Effector memory CD4-positive, alpha-beta T cell (primary cell): ENCODE measurements at regions not wholly inside any gene's neighbourhood (a gene's known extent, or its start where the extent isn't known, plus 50 kb on each side); places are given as distances from the start of the nearest gene placed in this dataset.

Source experiments
- DNase-seq, 3 donors: peaks; one replicate each; pipeline ENCODE4 v3.0.0-alpha.2; 2020
- H3K27ac ChIP-seq: 2 replicates; pipeline ENCODE4 v1.7.0; 2013; ENCODE audit warnings: mild to moderate bottlenecking, low read length, moderate library complexity; ENCODE audit not compliant: insufficient read depth, poor library complexity, severe bottlenecking
- H3K27me3 ChIP-seq: replicated peaks from 2 replicates; pipeline ENCODE4 v1.7.0; 2013; ENCODE audit warnings: mild to moderate bottlenecking, low read length; ENCODE audit not compliant: insufficient read depth, control insufficient read depth, poor library complexity, severe bottlenecking
- H3K36me3 ChIP-seq: 2 replicates; pipeline ENCODE4 v1.7.0; 2013; ENCODE audit warnings: mild to moderate bottlenecking, low read length, moderate library complexity; ENCODE audit not compliant: control insufficient read depth, insufficient read depth
- H3K4me1 ChIP-seq: 2 replicates; pipeline ENCODE4 v1.7.0; 2013; ENCODE audit warnings: low read length, mild to moderate bottlenecking; ENCODE audit not compliant: control insufficient read depth, insufficient read depth, poor library complexity, severe bottlenecking
- H3K4me3 ChIP-seq: 2 replicates; pipeline ENCODE4 v1.7.0; 2013; ENCODE audit warnings: low read length, low read depth, mild to moderate bottlenecking; ENCODE audit not compliant: insufficient read depth, poor library complexity, severe bottlenecking
- H3K9me3 ChIP-seq: 2 replicates; pipeline ENCODE4 v1.7.0; 2013; ENCODE audit warnings: mild to moderate bottlenecking, low read length, moderate library complexity; ENCODE audit not compliant: control insufficient read depth

- DNase-seq, result no peak
- Histone ChIP-seq H3K4me1 (no peaks in the 10 kb centered on the region), H3K4me3 (no peak overlapping the region), H3K27me3 (no peaks in the 10 kb centered on the region), H3K9me3 (no peaks in the 10 kb centered on the region), H3K36me3 (no peaks in the 10 kb centered on the region), H3K27ac (no peak overlapping the region)
These were observed 1528.7 kb downstream of the UQCRFS1 start for GRCh38 chr19:27684293-27684692.

- H3K4me1 ChIP-seq, result no peaks in the 10 kb centered on the region
- no peaks in the 10 kb centered on the region for H3K9me3 ChIP-seq
- DNase-seq, result no peak
- no peak overlapping the region for H3K4me3 ChIP-seq
- H3K27me3 ChIP-seq, result no peaks in the 10 kb centered on the region
- H3K27ac ChIP-seq, result no peak overlapping the region
- H3K36me3 ChIP-seq, result no peaks in the 10 kb centered on the region
These were observed 1531.0 kb downstream of the UQCRFS1 start for GRCh38 chr19:27681972-27682371.

- Histone ChIP-seq H3K4me3 (no peak overlapping the region), H3K9me3 (no peaks in the 10 kb centered on the region), H3K36me3 (no peaks in the 10 kb centered on the region), H3K4me1 (no peaks in the 10 kb centered on the region), H3K27me3 (no peaks in the 10 kb centered on the region), H3K27ac (no peak overlapping the region)
- no peak for DNase-seq
These were observed 1533.0 kb downstream of the UQCRFS1 start for GRCh38 chr19:27679905-27680304.

GRCh38 chr19:27679399-27679798 lies 1533.6 kb downstream of the UQCRFS1 start:
- Histone ChIP-seq H3K27me3 (no peaks in the 10 kb centered on the region), H3K36me3 (no peaks in the 10 kb centered on the region), H3K4me1 (no peaks in the 10 kb centered on the region), H3K9me3 (no peaks in the 10 kb centered on the region), H3K4me3 (no peak overlapping the region), H3K27ac (no peak overlapping the region)
- DNase-seq, result no peak

GRCh38 chr19:27676877-27677276 lies 1536.1 kb downstream of the UQCRFS1 start:
- no peak for DNase-seq
- no peaks in the 10 kb centered on the region for H3K27me3 ChIP-seq
- H3K4me3 ChIP-seq, result no peak overlapping the region
- no peak overlapping the region for H3K27ac ChIP-seq
- no peaks in the 10 kb centered on the region for H3K9me3 ChIP-seq
- no peaks in the 10 kb centered on the region for H3K36me3 ChIP-seq
- H3K4me1 ChIP-seq, result no peaks in the 10 kb centered on the region

GRCh38 chr19:27676334-27676733 lies 1536.6 kb downstream of the UQCRFS1 start:
- H3K4me1 ChIP-seq, result no peaks in the 10 kb centered on the region
- no peaks in the 10 kb centered on the region for H3K9me3 ChIP-seq
- H3K4me3 ChIP-seq, result no peak overlapping the region
- no peak overlapping the region for H3K27ac ChIP-seq
- no peaks in the 10 kb centered on the region for H3K27me3 ChIP-seq
- DNase-seq, result no peak
- H3K36me3 ChIP-seq, result no peaks in the 10 kb centered on the region

- no peaks in the 10 kb centered on the region for H3K9me3 ChIP-seq
These were observed 1537.2 kb downstream of the UQCRFS1 start for GRCh38 chr19:27675771-27676170.

GRCh38 chr19:27674701-27675100 lies 1538.2 kb downstream of the UQCRFS1 start:
- no peak for DNase-seq
- Histone ChIP-seq H3K36me3 (no peaks in the 10 kb centered on the region), H3K4me1 (no peaks in the 10 kb centered on the region), H3K27ac (no peak overlapping the region), H3K9me3 (no peaks in the 10 kb centered on the region), H3K27me3 (no peaks in the 10 kb centered on the region), H3K4me3 (no peak overlapping the region)

More at GRCh38 chr19:27675771-27676170, 1537.2 kb downstream of the UQCRFS1 start:
- DNase-seq, result no peak
- H3K36me3 ChIP-seq, result no peaks in the 10 kb centered on the region
- H3K27me3 ChIP-seq, result no peaks in the 10 kb centered on the region
- no peak overlapping the region for H3K4me3 ChIP-seq
- H3K27ac ChIP-seq, result no peak overlapping the region
- H3K4me1 ChIP-seq, result no peaks in the 10 kb centered on the region

GRCh38 chr19:27673986-27674385 lies 1539.0 kb downstream of the UQCRFS1 start:
- no peaks in the 10 kb centered on the region for H3K9me3 ChIP-seq
- no peaks in the 10 kb centered on the region for H3K4me1 ChIP-seq
- H3K4me3 ChIP-seq, result no peak overlapping the region
- no peak for DNase-seq
- H3K27ac ChIP-seq, result no peak overlapping the region
- no peaks in the 10 kb centered on the region for H3K27me3 ChIP-seq
- no peaks in the 10 kb centered on the region for H3K36me3 ChIP-seq

GRCh38 chr19:27672309-27673047 lies 1540.5 kb downstream of the UQCRFS1 start:
- no peaks in the 10 kb centered on the region for H3K9me3 ChIP-seq
- H3K27me3 ChIP-seq, result no peaks in the 10 kb centered on the region
- no peaks in the 10 kb centered on the region for H3K36me3 ChIP-seq
- H3K4me3 ChIP-seq, result no peak overlapping the region
- no peak for DNase-seq
- H3K27ac ChIP-seq, result no peak overlapping the region
- no peaks in the 10 kb centered on the region for H3K4me1 ChIP-seq
